PFSK-1 (cell line): ENCODE measurements at regions not wholly inside any gene's neighbourhood (a gene's known extent, or its start where the extent isn't known, plus 50 kb on each side); places are given as distances from the start of the nearest gene placed in this dataset.

ENCODE experiments used
- FOXP2 ChIP-seq: optimal IDR thresholded peaks from 2 replicates; pipeline ENCODE3; 2011; ENCODE audit warnings: borderline replicate concordance, control low read depth, inconsistent platforms; ENCODE audit not compliant: insufficient read depth; ENCODE audit errors: extremely low read length, extremely low read depth
- POLR2AphosphoS5 ChIP-seq: IDR thresholded peaks from 2 replicates; pipeline ENCODE4 v1.6.1; 2012; ENCODE audit warnings: low read depth, mild to moderate bottlenecking, control low read depth, low read length, moderate library complexity
- SIN3A ChIP-seq: IDR thresholded peaks from 2 replicates; pipeline ENCODE4 v1.6.1; 2012; ENCODE audit warnings: mild to moderate bottlenecking, low read length, moderate library complexity, borderline replicate concordance; ENCODE audit not compliant: insufficient read depth
- TAF1 ChIP-seq: IDR thresholded peaks from 2 replicates; pipeline ENCODE4 v1.6.1; 2012; ENCODE audit warnings: low read length, control low read depth, borderline replicate concordance; ENCODE audit not compliant: insufficient read depth
- TF ChIP-seq, protein P1 (sequence below), 2 experiments: IDR thresholded peaks; 2 replicates each; pipeline versions ENCODE4 v1.6.1 to v1.8.0; 2011 to 2012; ENCODE audit warnings: low read depth in 2 of 2, low read length in 2 of 2, control low read depth in 1 of 2, inconsistent platforms in 1 of 2, mild to moderate bottlenecking in 1 of 2, moderate library complexity in 1 of 2; ENCODE audit not compliant: insufficient read depth in 1 of 2

DNA sequence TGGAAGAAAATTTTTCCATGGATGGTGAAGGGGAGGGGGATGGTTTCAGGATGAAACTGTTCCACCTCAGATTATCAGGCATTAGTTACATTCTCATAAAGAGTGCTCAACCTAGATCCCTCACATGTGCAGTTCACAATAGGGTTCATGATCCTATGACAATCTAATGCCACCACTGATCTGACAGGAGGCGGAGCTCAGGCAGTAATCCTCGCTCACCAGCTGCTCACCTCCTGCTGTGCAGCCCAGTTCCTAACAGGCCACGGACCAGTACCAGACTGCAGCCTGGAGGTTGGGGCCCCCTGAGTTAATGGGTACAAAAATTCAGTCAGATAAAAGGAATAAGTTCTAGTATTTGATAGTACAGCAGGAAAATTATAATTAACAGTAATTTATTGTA is 337.2 kb downstream of the NPR3 start:
- TF ChIP-seq TAF1, result no peak
- no peak for TF ChIP-seq POLR2AphosphoS5
- no peak for TF ChIP-seq SIN3A
- TF ChIP-seq, protein P1, sequence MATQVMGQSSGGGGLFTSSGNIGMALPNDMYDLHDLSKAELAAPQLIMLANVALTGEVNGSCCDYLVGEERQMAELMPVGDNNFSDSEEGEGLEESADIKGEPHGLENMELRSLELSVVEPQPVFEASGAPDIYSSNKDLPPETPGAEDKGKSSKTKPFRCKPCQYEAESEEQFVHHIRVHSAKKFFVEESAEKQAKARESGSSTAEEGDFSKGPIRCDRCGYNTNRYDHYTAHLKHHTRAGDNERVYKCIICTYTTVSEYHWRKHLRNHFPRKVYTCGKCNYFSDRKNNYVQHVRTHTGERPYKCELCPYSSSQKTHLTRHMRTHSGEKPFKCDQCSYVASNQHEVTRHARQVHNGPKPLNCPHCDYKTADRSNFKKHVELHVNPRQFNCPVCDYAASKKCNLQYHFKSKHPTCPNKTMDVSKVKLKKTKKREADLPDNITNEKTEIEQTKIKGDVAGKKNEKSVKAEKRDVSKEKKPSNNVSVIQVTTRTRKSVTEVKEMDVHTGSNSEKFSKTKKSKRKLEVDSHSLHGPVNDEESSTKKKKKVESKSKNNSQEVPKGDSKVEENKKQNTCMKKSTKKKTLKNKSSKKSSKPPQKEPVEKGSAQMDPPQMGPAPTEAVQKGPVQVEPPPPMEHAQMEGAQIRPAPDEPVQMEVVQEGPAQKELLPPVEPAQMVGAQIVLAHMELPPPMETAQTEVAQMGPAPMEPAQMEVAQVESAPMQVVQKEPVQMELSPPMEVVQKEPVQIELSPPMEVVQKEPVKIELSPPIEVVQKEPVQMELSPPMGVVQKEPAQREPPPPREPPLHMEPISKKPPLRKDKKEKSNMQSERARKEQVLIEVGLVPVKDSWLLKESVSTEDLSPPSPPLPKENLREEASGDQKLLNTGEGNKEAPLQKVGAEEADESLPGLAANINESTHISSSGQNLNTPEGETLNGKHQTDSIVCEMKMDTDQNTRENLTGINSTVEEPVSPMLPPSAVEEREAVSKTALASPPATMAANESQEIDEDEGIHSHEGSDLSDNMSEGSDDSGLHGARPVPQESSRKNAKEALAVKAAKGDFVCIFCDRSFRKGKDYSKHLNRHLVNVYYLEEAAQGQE (IDR thresholded peaks at IDR 0.05; ENCODE audit: insufficient read depth in 1 of 2, low read depth in 2 of 2, low read length in 2 of 2), result no peak
- no peak for TF ChIP-seq FOXP2

DNA sequence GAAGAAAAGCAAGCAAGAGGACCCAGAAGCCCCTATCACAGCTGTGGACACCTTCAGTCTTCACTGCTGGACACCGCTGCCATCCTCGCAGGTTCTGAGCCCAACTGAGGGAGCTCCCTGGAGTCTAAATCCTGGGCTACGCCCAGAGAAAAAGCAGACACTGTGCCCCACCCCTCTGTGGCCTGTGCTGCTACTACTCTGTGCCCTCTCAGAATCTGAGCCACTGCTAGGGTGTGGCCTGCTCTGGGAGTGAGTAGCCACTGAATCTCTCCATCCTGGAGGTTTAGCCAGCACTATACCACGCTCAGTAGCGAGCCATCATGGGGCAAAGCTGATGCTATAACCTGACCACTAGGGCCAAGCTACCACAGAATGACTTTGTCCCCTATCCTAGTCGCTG is 338.2 kb downstream of the NPR3 start:
- TF ChIP-seq, protein P1 (IDR thresholded peaks at IDR 0.05; ENCODE audit: insufficient read depth in 1 of 2, low read depth in 2 of 2, low read length in 2 of 2), result no peak
- TF ChIP-seq SIN3A (no peak), FOXP2 (no peak), TAF1 (no peak)

DNA sequence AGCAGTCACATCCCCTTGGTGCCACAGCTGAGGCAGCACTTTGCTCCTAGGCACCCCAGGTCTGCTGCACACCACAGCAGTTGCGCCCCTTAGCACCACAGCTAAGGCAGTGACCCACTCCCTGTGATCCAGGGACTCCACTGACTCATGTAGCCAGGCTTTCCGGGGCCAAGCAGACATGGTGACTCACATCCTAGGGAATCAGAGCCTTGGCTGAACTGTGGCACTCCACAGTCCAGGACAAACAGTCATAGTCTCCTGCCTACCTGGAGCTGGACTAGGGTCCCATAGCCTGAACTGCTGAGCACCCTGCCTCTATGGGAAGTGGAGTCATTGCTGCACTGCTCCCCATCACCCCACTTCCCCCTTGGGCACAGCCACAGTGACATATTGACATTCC is 338.7 kb downstream of the NPR3 start:
- no peak for TF ChIP-seq SIN3A
- no peak for TF ChIP-seq TAF1
- TF ChIP-seq, protein P1 (IDR thresholded peaks at IDR 0.05; ENCODE audit: insufficient read depth in 1 of 2, low read depth in 2 of 2, low read length in 2 of 2), result no peak
- no peak for TF ChIP-seq POLR2AphosphoS5
- TF ChIP-seq FOXP2, result no peak

DNA sequence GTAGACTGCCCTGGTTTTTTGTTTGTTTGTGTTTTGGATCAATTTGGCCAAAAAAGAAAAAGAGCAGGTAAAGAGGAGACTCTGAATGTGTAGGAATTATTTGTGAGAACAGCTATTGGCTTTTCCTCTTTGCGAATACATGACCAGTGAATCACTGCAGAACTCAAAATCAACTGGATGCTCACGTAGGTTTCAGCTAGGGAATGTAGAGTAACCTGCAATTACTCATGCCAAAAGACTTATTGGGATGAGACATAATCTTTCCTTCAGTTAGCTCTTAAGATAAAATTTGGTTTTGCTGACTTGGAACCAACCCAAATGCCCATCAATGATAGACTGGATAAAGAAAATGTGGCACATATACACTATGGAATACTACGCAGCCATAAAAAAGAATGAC is 348.0 kb downstream of the NPR3 start:
- TF ChIP-seq POLR2AphosphoS5, result no peak
- no peak for TF ChIP-seq TAF1
- no peak for TF ChIP-seq FOXP2
- TF ChIP-seq, protein P1 (IDR thresholded peaks at IDR 0.05; ENCODE audit: insufficient read depth in 1 of 2, low read depth in 2 of 2, low read length in 2 of 2), result no peak
- TF ChIP-seq SIN3A, result no peak

DNA sequence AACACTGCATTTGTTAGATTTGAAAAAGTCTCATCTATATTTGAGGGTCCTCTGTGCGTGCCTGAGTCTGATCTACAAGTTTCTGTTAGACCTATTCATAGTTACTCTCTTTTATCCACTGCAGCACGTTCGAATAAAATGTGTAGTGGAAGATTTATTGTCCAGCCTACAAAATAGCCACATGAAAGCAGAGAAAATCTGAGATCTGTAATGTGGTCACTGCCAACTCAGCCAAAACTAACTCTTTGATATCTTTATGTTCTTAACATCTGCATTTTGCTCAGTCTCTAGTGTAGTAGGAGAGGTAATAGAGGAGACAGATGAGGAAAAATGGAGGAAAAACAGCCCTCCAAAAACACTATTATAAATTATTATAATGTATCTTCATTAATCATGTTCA is 354.0 kb downstream of the NPR3 start:
- TF ChIP-seq POLR2AphosphoS5, result no peak
- TF ChIP-seq, protein P1 (IDR thresholded peaks at IDR 0.05; ENCODE audit: insufficient read depth in 1 of 2, low read depth in 2 of 2, low read length in 2 of 2), result no peak
- no peak for TF ChIP-seq TAF1
- no peak for TF ChIP-seq FOXP2
- TF ChIP-seq SIN3A, result no peak
